Mammary epithelial cell (primary cell): ENCODE measurements at regions not wholly inside any gene's neighbourhood (a gene's known extent, or its start where the extent isn't known, plus 50 kb on each side); places are given as distances from the start of the nearest gene placed in this dataset.

Experiments
- CTCF ChIP-seq, 2 donors: IDR thresholded peaks in 1 of 2; conservative IDR thresholded peaks in 1 of 2; 2 replicates each; pipeline ENCODE4 v1.5.1; 2011 to 2012; ENCODE audit warnings: inconsistent platforms in 2 of 2, low read length in 2 of 2, mild to moderate bottlenecking in 2 of 2, control low read depth in 1 of 2, low read depth in 1 of 2; ENCODE audit not compliant: insufficient read depth in 1 of 2; ENCODE audit errors: extremely low read depth in 1 of 2
- EZH2 ChIP-seq: IDR thresholded peaks from 2 replicates; pipeline ENCODE4 v1.6.1; 2012; ENCODE audit warnings: low read length, inconsistent platforms, borderline replicate concordance

GRCh38 chr7:115359119-115359518 is 437.2 kb downstream of the MDFIC start:
- TF ChIP-seq CTCF (conservative IDR thresholded peaks at IDR 0.05 in 1 of 2, IDR thresholded peaks at IDR 0.05 in 1 of 2; ENCODE audit: extremely low read depth in 1 of 2, insufficient read depth in 1 of 2, low read depth in 1 of 2, low read length in 2 of 2) (no peak), EZH2 (no peak)
